ENCODE measurements at regions not wholly inside any gene's neighbourhood (a gene's known extent, or its start where the extent isn't known, plus 50 kb on each side); places are given as distances from the start of the nearest gene placed in this dataset.

DNA sequence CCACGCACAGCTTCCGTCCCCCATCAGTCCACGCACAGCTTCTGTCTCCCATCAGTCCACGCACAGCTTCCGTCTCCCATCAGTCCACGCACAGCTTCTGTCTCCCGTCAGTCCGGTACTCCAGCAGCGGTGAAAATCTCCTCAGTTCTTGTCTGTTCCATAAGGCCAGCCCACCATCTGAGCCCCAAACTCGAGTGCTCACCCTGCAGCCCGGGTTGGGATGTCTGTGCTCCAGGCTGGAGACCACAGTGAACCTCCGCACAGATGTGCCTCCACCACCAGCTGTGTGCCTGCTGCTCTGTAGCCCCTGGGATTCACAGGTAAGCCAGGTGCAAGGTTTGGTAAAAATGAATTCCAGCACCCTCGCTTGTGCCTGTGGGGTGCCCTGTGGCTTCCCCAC, 258.6 kb downstream of the NPHP4 start:
- 84% methylated on average over 13 of the region's 13 CpGs for WGBS
- Histone ChIP-seq H3K36me3 (ENCODE audit: control insufficient read depth in 4 of 4, insufficient read depth in 3 of 4, low read depth in 1 of 4, low read length in 3 of 4) (no peaks in the 10 kb centered on the region), H3K4me1 (ENCODE audit: control insufficient read depth in 4 of 4, insufficient read depth in 4 of 4, low read length in 3 of 4) (no peaks in the 10 kb centered on the region), H3K9ac (ENCODE audit: low read depth in 1 of 2, low read length in 2 of 2) (no peak overlapping the region), H3K9me3 (ENCODE audit: control insufficient read depth in 4 of 4, low read length in 3 of 4) (no peaks in the 10 kb centered on the region), H3K27me3 (ENCODE audit: control insufficient read depth in 4 of 4, insufficient read depth in 4 of 4, low read length in 3 of 4) (no peaks in the 10 kb centered on the region), H3K4me3 (ENCODE audit: low read depth in 1 of 3, low read length in 3 of 3) (no peak overlapping the region), H3K27ac (ENCODE audit: low read depth in 1 of 2, low read length in 2 of 2) (no peak overlapping the region)
- TF ChIP-seq HNF4A (conservative IDR thresholded peaks at IDR 0.05), result no peak
- TF ChIP-seq JUND (IDR thresholded peaks at IDR 0.05), result no peak
- TF ChIP-seq REST (IDR thresholded peaks at IDR 0.05), result no peak
- no peak for TF ChIP-seq RAD21 (IDR thresholded peaks at IDR 0.05)
- no peak for TF ChIP-seq SP1 (IDR thresholded peaks at IDR 0.05)
- TF ChIP-seq NR2F2 (IDR thresholded peaks at IDR 0.05), result no peak
- no peak for TF ChIP-seq RXRA (IDR thresholded peaks at IDR 0.05)
- TF ChIP-seq ATF3 (IDR thresholded peaks at IDR 0.05), result no peak
- TF ChIP-seq, protein P1, sequence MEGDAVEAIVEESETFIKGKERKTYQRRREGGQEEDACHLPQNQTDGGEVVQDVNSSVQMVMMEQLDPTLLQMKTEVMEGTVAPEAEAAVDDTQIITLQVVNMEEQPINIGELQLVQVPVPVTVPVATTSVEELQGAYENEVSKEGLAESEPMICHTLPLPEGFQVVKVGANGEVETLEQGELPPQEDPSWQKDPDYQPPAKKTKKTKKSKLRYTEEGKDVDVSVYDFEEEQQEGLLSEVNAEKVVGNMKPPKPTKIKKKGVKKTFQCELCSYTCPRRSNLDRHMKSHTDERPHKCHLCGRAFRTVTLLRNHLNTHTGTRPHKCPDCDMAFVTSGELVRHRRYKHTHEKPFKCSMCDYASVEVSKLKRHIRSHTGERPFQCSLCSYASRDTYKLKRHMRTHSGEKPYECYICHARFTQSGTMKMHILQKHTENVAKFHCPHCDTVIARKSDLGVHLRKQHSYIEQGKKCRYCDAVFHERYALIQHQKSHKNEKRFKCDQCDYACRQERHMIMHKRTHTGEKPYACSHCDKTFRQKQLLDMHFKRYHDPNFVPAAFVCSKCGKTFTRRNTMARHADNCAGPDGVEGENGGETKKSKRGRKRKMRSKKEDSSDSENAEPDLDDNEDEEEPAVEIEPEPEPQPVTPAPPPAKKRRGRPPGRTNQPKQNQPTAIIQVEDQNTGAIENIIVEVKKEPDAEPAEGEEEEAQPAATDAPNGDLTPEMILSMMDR (IDR thresholded peaks at IDR 0.05; ENCODE audit: low read depth, low read length, missing input control), result no peak
- TF ChIP-seq, protein P2, sequence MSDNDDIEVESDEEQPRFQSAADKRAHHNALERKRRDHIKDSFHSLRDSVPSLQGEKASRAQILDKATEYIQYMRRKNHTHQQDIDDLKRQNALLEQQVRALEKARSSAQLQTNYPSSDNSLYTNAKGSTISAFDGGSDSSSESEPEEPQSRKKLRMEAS (IDR thresholded peaks at IDR 0.05), result no peak
- no peak for TF ChIP-seq HNF4G (IDR thresholded peaks at IDR 0.05)
- no peak for TF ChIP-seq EGR1 (IDR thresholded peaks at IDR 0.05; ENCODE audit: low read depth in 2 of 2)
- TF ChIP-seq TAF1 (conservative IDR thresholded peaks at IDR 0.05), result no peak
- no peak for TF ChIP-seq FOXA1 (IDR thresholded peaks at IDR 0.05)
- no peak for TF ChIP-seq ZBTB33 (IDR thresholded peaks at IDR 0.05)
- TF ChIP-seq GABPA (IDR thresholded peaks at IDR 0.05 in 1 of 2, conservative IDR thresholded peaks at IDR 0.05 in 1 of 2), result no peak
- no peak for TF ChIP-seq YY1 (IDR thresholded peaks at IDR 0.05)
- TF ChIP-seq FOXA2 (IDR thresholded peaks at IDR 0.05), result no peak
- no peak for DNase-seq (ENCODE audit: low spot score)

- Histone ChIP-seq H3K27me3 (ENCODE audit: control insufficient read depth in 4 of 4, insufficient read depth in 4 of 4, low read length in 3 of 4) (no peaks in the 10 kb centered on the region), H3K9me3 (ENCODE audit: control insufficient read depth in 4 of 4, low read length in 3 of 4) (no peaks in the 10 kb centered on the region), H3K36me3 (ENCODE audit: control insufficient read depth in 4 of 4, insufficient read depth in 3 of 4, low read depth in 1 of 4, low read length in 3 of 4) (no peaks in the 10 kb centered on the region), H3K4me1 (ENCODE audit: control insufficient read depth in 4 of 4, insufficient read depth in 4 of 4, low read length in 3 of 4) (no peaks in the 10 kb centered on the region), H3K4me3 (ENCODE audit: low read depth in 1 of 3, low read length in 3 of 3) (no peak overlapping the region), H3K9ac (ENCODE audit: low read depth in 1 of 2, low read length in 2 of 2) (no peak overlapping the region), H3K27ac (ENCODE audit: low read depth in 1 of 2, low read length in 2 of 2) (no peak overlapping the region)
- WGBS, result 76% methylated on average over 5 of the region's 5 CpGs
- TF ChIP-seq EGR1 (IDR thresholded peaks at IDR 0.05; ENCODE audit: low read depth in 2 of 2), result no peak
- TF ChIP-seq RAD21 (IDR thresholded peaks at IDR 0.05), result no peak
- no peak for TF ChIP-seq ATF3 (IDR thresholded peaks at IDR 0.05)
- no peak for TF ChIP-seq GABPA (IDR thresholded peaks at IDR 0.05 in 1 of 2, conservative IDR thresholded peaks at IDR 0.05 in 1 of 2)
- no peak for DNase-seq (ENCODE audit: low spot score)
Observed at GRCh38 chr1:5731110-5731423, 261.2 kb downstream of the NPHP4 start.
